ENCODE measurements at regions not wholly inside any gene's neighbourhood (a gene's known extent, or its start where the extent isn't known, plus 50 kb on each side); places are given as distances from the start of the nearest gene placed in this dataset.

DNA sequence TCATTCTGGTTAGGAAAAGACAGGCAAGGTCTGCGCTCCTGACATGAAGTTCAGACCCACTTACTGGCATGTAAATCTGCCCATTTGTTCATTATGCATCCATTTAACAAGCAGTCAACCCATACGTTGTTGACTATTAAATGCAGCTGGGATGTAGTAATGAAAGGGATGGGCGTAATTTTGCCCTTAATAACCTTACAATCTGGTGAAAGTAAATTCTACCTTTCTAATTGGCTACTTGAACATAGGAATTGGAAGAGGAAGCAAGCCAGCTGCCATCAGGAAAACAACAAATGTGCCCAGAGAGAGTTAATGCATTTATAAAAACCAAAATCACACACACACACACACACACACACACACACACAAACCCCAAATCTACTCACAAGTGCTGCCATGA, 170.2 kb upstream of the PITRM1 start:
- TF ChIP-seq SPI1 (IDR thresholded peaks at IDR 0.05; ENCODE audit: borderline replicate concordance, low read depth) (no peak), REST (IDR thresholded peaks at IDR 0.05; ENCODE audit: insufficient replicate concordance, low read depth) (no peak), POLR2AphosphoS5 (IDR thresholded peaks at IDR 0.05; ENCODE audit: low read depth) (no peak)
- TF ChIP-seq, protein P1, sequence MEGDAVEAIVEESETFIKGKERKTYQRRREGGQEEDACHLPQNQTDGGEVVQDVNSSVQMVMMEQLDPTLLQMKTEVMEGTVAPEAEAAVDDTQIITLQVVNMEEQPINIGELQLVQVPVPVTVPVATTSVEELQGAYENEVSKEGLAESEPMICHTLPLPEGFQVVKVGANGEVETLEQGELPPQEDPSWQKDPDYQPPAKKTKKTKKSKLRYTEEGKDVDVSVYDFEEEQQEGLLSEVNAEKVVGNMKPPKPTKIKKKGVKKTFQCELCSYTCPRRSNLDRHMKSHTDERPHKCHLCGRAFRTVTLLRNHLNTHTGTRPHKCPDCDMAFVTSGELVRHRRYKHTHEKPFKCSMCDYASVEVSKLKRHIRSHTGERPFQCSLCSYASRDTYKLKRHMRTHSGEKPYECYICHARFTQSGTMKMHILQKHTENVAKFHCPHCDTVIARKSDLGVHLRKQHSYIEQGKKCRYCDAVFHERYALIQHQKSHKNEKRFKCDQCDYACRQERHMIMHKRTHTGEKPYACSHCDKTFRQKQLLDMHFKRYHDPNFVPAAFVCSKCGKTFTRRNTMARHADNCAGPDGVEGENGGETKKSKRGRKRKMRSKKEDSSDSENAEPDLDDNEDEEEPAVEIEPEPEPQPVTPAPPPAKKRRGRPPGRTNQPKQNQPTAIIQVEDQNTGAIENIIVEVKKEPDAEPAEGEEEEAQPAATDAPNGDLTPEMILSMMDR (IDR thresholded peaks at IDR 0.05; ENCODE audit: insufficient read depth, low read length), result no peak
